Astrocyte (in vitro differentiated cells and primary cell): ENCODE measurements at regions not wholly inside any gene's neighbourhood (a gene's known extent, or its start where the extent isn't known, plus 50 kb on each side); places are given as distances from the start of the nearest gene placed in this dataset.

ENCODE experiments used
- CTCF ChIP-seq: IDR thresholded peaks from 2 replicates; pipeline ENCODE4 v1.5.1; 2011; ENCODE audit warnings: low read depth, mild to moderate bottlenecking, inconsistent platforms, low read length, moderate library complexity; ENCODE audit not compliant: insufficient read depth
- EZH2 ChIP-seq: IDR thresholded peaks from 2 replicates; pipeline ENCODE4 v1.6.1; 2012; ENCODE audit warnings: mild to moderate bottlenecking, low read length, inconsistent platforms; ENCODE audit not compliant: insufficient read depth

GRCh38 chr5:130237721-130238120 lies 333.5 kb downstream of the CHSY3 start:
- no peak for TF ChIP-seq CTCF
- TF ChIP-seq EZH2 = no peak
